Transverse colon (tissue), 4 donors: ENCODE measurements at regions not wholly inside any gene's neighbourhood (a gene's known extent, or its start where the extent isn't known, plus 50 kb on each side); places are given as distances from the start of the nearest gene placed in this dataset.

ENCODE experiments used
- DNase-seq: peaks from one replicate; pipeline ENCODE4 v3.0.0-alpha.2; 2019
- H3K27ac ChIP-seq, 4 donors: fragments of 200-600 bp; sonication (generic); 2 replicates each; pipeline ENCODE4 v1.5.1; 2016 to 2018; ENCODE audit warnings: inconsistent platforms in 4 of 4
- H3K27me3 ChIP-seq: fragments of 200-600 bp; sonication (generic); 2 replicates; pipeline ENCODE4 v1.5.1; 2017; ENCODE audit warnings: inconsistent platforms
- H3K36me3 ChIP-seq, 4 donors: fragments of 200-600 bp; sonication (generic); 2 replicates each; pipeline ENCODE4 v1.5.1; 2017 to 2019; ENCODE audit warnings: inconsistent platforms in 4 of 4
- H3K4me1 ChIP-seq, 4 donors: fragments of 200-600 bp; sonication (generic); 2 replicates each; pipeline ENCODE4 v1.5.1; 2017 to 2020; ENCODE audit warnings: inconsistent platforms in 4 of 4
- H3K4me3 ChIP-seq, 4 donors: fragments of 200-600 bp; sonication (generic); 1 replicate in 1 of 4; 2 replicates in 3 of 4; pipeline versions ENCODE4 v1.5.1 to v1.6.1; 2017 to 2019; ENCODE audit warnings: inconsistent platforms in 4 of 4
- H3K9me3 ChIP-seq, 2 donors: fragments of 200-600 bp; sonication (generic); 2 replicates each; pipeline ENCODE4 v1.5.1; 2017 to 2019; ENCODE audit warnings: inconsistent platforms in 2 of 2
- EP300 ChIP-seq: sonication (generic); formaldehyde crosslinking; IDR thresholded peaks from one replicate; pipeline ENCODE4 v1.6.1; 2017; ENCODE audit warnings: antibody characterized with exemption, low read depth
- POLR2A ChIP-seq: fragments of 450-650 bp; IDR thresholded peaks from one replicate; pipeline ENCODE4 v1.6.1; 2016; ENCODE audit warnings: antibody characterized with exemption, mild to moderate bottlenecking, moderate library complexity
- POLR2AphosphoS5 ChIP-seq, 3 donors: sonication (generic); formaldehyde crosslinking; IDR thresholded peaks; one replicate each; pipeline ENCODE4 v1.6.1; 2016; ENCODE audit warnings: antibody characterized with exemption in 3 of 3
- WGBS, 2 donors: methylation state at CpG; one replicate each; pipeline ENCODE4 v1.1.5; 2018; ENCODE audit warnings: low coverage in 1 of 2; 5-methylcytosine and 5-hydroxymethylcytosine counted together
- in situ Hi-C, 4 donors: fragments of 200-750 bp; cut with MboI; loops; one replicate each; pipeline versions ENCODE4 v1.15.0 to v1.15.1; 2017; ENCODE audit warnings: low sequenced_read_pairs in 3 of 4, low pct_ligation_motif_present in 1 of 4, low pct_unique_long_range_greater_than_20kb in 1 of 4
- intact Hi-C: fragments of 100-400 bp; cut with DNase I; formaldehyde crosslinking; loops from one replicate; pipeline ENCODE4 v1.15.1; 2023; ENCODE audit warnings: low total_unique reads
- TF ChIP-seq, protein P1 (sequence below), 5 experiments: fragments of 200-600 bp in 3 of 5; fragments of 450-650 bp in 2 of 5; sonication (generic) in 3 of 5; IDR thresholded peaks; 1 replicate in 2 of 5; 2 replicates in 3 of 5; pipeline ENCODE4 v1.5.1; 2016 to 2017; ENCODE audit warnings: antibody characterized with exemption in 5 of 5, inconsistent platforms in 3 of 5, mild to moderate bottlenecking in 2 of 5, moderate library complexity in 1 of 5

DNA sequence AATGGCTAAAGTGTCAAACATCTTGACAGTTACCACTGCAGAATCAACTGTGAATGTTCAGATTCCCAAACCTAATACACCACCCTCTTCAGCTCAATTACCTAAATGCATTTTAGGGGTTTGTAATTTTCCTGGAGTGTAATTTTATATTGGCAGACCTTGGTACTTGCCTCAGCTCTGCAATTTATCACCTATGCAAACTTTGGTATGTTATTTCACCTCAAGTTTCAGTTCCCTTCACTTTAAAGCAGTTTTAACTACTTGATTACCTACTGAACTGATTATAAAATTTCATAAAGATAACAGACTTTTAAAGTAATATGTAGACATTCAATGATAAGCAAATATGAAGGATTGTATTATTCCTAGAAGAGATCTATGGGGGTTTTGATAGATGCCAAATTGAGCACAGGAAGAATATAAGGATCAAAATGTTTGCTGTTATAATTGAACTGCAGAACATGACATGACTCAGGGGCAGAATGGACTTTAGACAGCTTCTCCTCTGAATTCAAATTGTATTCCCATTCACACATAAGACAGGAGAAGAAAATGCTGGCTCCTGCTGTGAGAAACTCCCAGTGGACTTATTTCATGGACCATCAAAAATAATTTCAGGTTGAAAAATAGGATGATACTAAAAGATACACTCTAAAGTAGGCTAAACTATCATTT is 491.5 kb upstream of the LUZP2 start:
- no peak for DNase-seq
- intact Hi-C loops (no loop called here), in situ Hi-C loops (no loop called here)
- no peak overlapping the region for H3K4me3 ChIP-seq
- H3K9me3 ChIP-seq, result no peaks in the 10 kb centered on the region
- H3K36me3 ChIP-seq, result no peaks in the 10 kb centered on the region
- peak overlapping the region in 1 of 4 donors; percentile 27 for H3K27ac ChIP-seq
- H3K4me1 ChIP-seq, result peaks cover 0 to 9% (median 0%) of the 10 kb centered on the region in 4 donors
- TF ChIP-seq POLR2A (no peak), EP300 (no peak), POLR2AphosphoS5 (IDR thresholded peaks at IDR 0.05) (no peak)
- TF ChIP-seq, protein P1, sequence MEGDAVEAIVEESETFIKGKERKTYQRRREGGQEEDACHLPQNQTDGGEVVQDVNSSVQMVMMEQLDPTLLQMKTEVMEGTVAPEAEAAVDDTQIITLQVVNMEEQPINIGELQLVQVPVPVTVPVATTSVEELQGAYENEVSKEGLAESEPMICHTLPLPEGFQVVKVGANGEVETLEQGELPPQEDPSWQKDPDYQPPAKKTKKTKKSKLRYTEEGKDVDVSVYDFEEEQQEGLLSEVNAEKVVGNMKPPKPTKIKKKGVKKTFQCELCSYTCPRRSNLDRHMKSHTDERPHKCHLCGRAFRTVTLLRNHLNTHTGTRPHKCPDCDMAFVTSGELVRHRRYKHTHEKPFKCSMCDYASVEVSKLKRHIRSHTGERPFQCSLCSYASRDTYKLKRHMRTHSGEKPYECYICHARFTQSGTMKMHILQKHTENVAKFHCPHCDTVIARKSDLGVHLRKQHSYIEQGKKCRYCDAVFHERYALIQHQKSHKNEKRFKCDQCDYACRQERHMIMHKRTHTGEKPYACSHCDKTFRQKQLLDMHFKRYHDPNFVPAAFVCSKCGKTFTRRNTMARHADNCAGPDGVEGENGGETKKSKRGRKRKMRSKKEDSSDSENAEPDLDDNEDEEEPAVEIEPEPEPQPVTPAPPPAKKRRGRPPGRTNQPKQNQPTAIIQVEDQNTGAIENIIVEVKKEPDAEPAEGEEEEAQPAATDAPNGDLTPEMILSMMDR (IDR thresholded peaks at IDR 0.05), result no peak
- no peaks in the 10 kb centered on the region for H3K27me3 ChIP-seq

DNA sequence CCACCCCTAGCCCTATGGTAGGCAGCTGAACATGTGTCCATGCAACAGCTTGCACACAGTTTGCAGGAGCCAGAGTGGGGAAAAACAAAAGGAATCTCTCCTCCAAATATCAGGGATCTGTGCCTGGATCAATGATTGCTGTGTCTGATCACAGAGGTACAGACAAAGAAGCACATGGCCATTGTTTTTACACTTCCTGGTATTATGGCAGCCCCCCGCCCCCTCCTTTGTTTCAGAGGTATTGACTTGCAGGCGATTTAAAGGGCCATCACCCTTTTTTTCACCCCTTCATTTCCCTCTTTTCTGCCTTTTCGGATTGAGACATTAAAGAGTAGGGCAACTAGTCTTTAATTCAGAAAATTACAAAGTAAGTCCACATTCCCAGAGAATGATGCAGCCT is 453.0 kb upstream of the LUZP2 start:
- intact Hi-C loops, result no loop called here
- WGBS, 2 donors, result 59 to 77% methylated on average over 3 of the region's 3 CpGs
- H3K27ac ChIP-seq, result no peak overlapping the region
- no peaks in the 10 kb centered on the region for H3K36me3 ChIP-seq
- H3K4me1 ChIP-seq, result no peaks in the 10 kb centered on the region
- in situ Hi-C loops, result no loop called here
- TF ChIP-seq POLR2AphosphoS5 (IDR thresholded peaks at IDR 0.05), result no peak
- TF ChIP-seq, protein P1 (IDR thresholded peaks at IDR 0.05), result no peak
- no peak for TF ChIP-seq EP300
- TF ChIP-seq POLR2A, result no peak
- no peak for DNase-seq
- H3K4me3 ChIP-seq, result no peak overlapping the region
- peaks cover 8 to 9% of the 10 kb centered on the region in 2 donors for H3K9me3 ChIP-seq
- H3K27me3 ChIP-seq, result no peaks in the 10 kb centered on the region

DNA sequence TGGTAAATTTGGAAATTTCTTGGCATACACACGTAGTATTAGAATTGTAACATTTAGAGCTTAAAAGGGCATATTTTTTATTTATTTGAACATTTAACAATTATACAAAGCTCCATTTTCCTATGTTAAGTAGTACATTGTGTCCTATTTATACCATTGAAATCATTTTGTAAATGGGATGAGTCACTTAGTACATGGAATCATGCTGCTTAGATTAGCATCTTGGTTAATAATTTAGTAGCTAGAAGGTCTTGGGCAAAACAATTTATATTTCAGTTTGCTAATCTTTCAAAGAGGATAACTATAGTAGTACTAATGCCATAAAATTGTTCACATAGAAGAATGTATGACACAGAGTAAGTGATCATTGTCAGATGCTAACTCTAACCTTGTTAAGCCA is 450.1 kb upstream of the LUZP2 start:
- Histone ChIP-seq H3K27me3 (no peaks in the 10 kb centered on the region), H3K9me3 (peaks cover 8 to 9% of the 10 kb centered on the region in 2 donors), H3K36me3 (no peaks in the 10 kb centered on the region), H3K27ac (no peak overlapping the region), H3K4me1 (no peaks in the 10 kb centered on the region), H3K4me3 (no peak overlapping the region)
- no peak for DNase-seq
- 72 to 78% methylated on average over 1 of the region's 1 CpG for WGBS, 2 donors
- TF ChIP-seq EP300 (no peak), POLR2A (no peak), POLR2AphosphoS5 (IDR thresholded peaks at IDR 0.05) (no peak)
- TF ChIP-seq, protein P1 (IDR thresholded peaks at IDR 0.05), result no peak
- in situ Hi-C loops (no loop called here), intact Hi-C loops (no loop called here)

DNA sequence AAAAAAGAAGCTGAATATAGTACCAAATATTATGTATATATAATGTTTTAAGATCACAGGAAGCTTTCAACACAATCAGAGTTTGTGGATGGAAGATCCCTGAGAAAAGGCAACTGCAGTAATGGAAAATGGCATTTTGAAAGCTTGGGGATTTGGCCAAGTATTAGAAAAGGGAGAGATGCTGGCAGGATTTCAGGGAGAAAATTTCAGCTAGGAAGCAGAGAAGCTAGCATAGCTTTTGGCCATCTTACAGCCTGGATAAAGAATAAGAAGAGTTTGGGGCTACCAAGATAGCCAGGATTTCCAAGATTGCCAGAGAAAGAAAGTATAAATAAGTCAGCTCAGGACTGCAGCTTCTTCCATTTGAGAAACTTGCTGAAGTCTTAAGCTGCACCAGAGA is 440.8 kb upstream of the LUZP2 start:
- Histone ChIP-seq H3K27me3 (no peaks in the 10 kb centered on the region), H3K27ac (no peak overlapping the region), H3K9me3 (no peaks in the 10 kb centered on the region), H3K36me3 (no peaks in the 10 kb centered on the region), H3K4me1 (no peaks in the 10 kb centered on the region), H3K4me3 (no peak overlapping the region)
- in situ Hi-C loops, result no loop called here
- intact Hi-C loops, result no loop called here
- no peak for TF ChIP-seq POLR2A
- TF ChIP-seq, protein P1 (IDR thresholded peaks at IDR 0.05), result no peak
- TF ChIP-seq EP300, result no peak
- TF ChIP-seq POLR2AphosphoS5 (IDR thresholded peaks at IDR 0.05), result no peak
- DNase-seq, result no peak
